HCT116 (cell line): ENCODE measurements at regions not wholly inside any gene's neighbourhood (a gene's known extent, or its start where the extent isn't known, plus 50 kb on each side); places are given as distances from the start of the nearest gene placed in this dataset.
"Not testable (repeated sequence)": the region's sequence is repeated elsewhere in the genome, so short reads cannot be mapped to it uniquely, and the experiment has no call there.

Source experiments
- ATAC-seq: fragments of 200-7000 bp; cut with Tn5 transposase; 2 replicates; pipeline ENCODE4 v1.9.1; 2020; ENCODE audit warnings: mild to moderate bottlenecking, moderate library complexity
- BruUV-seq: library from RNA; stranded (reverse); fragments of 400-500 nt; replicated peaks from 2 replicates; lab custom pipeline; 2021; lab: Mats Ljungman, UMichigan
- CTCF ChIA-PET: fragments of 300-600 bp; sonication (Branson Sonifier 250); formaldehyde crosslinking; loops from one replicate; lab custom pipeline; 2021; ENCODE audit warnings: antibody characterized with exemption; lab: Charles Lee
- POLR2A ChIA-PET: fragments of 300-600, 350-600 bp; sonication (Branson Sonifier 250); formaldehyde crosslinking; loops from one replicate; lab custom pipeline; 2021; ENCODE audit warnings: antibody characterized with exemption; lab: Charles Lee
- RAD21 ChIA-PET, 2 experiments: fragments of 300-600 bp; sonication (Branson Sonifier 250); formaldehyde crosslinking; loops; one replicate each; lab custom pipeline; 2023; ENCODE audit warnings: low total read pairs in 2 of 2; ENCODE audit not compliant: uncharacterized antibody in 2 of 2, unreplicated experiment in 2 of 2, low non-redundant PET in 1 of 2; lab: Charles Lee
- DNase-seq: peaks from one replicate; pipeline ENCODE4 v3.0.0-alpha.2; 2010; ENCODE audit warnings: low read depth, low spot score
- H2AFZ ChIP-seq: fragments of 200-600 bp; shearing (Covaris generic), sonication (generic); 2 replicates; pipeline ENCODE4 v1.6.1; 2017; ENCODE audit warnings: low read depth, mixed run types, mixed read lengths, antibody characterized with exemption, low read length; ENCODE audit not compliant: poor library complexity, severe bottlenecking
- H3K27ac ChIP-seq: 2 replicates; pipeline ENCODE4 v1.5.1; 2012; ENCODE audit warnings: low read depth, low read length
- H3K27me3 ChIP-seq: fragments of 200-600 bp; sonication (generic); 2 replicates; pipeline ENCODE4 v1.6.1; 2016; ENCODE audit warnings: mixed run types, low read length, mixed read lengths; ENCODE audit not compliant: insufficient read depth
- H3K36me3 ChIP-seq, 2 experiments: fragments of 200-500 bp in 1 of 2; fragments of 200-600 bp in 1 of 2; sonication (Bioruptor generic) in 1 of 2; sonication (generic) in 1 of 2; 2 replicates each; pipeline versions ENCODE4 v1.5.1 to v1.6.1; 2014 to 2016; ENCODE audit warnings: low read length in 2 of 2, inconsistent platforms in 1 of 2, mixed read lengths in 1 of 2, mixed run types in 1 of 2; ENCODE audit not compliant: insufficient read depth in 2 of 2, control insufficient read depth in 1 of 2
- H3K4me1 ChIP-seq, 2 experiments: fragments of 200-600 bp in 1 of 2; sonication (generic) in 1 of 2; 2 replicates each; pipeline versions ENCODE4 v1.5.1 to v1.6.1; 2012 to 2017; ENCODE audit warnings: low read length in 2 of 2, inconsistent platforms in 1 of 2, mild to moderate bottlenecking in 1 of 2, mixed read lengths in 1 of 2, mixed run types in 1 of 2, moderate library complexity in 1 of 2; ENCODE audit not compliant: insufficient read depth in 2 of 2, control insufficient read depth in 1 of 2
- H3K4me2 ChIP-seq: fragments of 200-600 bp; sonication (generic); 2 replicates; pipeline ENCODE4 v1.6.1; 2017; ENCODE audit warnings: mixed run types, low read length, mixed read lengths
- H3K4me3 ChIP-seq, 2 experiments: fragments of 200-600 bp in 1 of 2; sonication (generic) in 1 of 2; replicated peaks in 1 of 2; 2 replicates each; pipeline ENCODE4 v1.5.1; 2011 to 2016; ENCODE audit warnings: low read length in 2 of 2, control low read depth in 1 of 2, low read depth in 1 of 2, mild to moderate bottlenecking in 1 of 2, mixed read lengths in 1 of 2, mixed run types in 1 of 2
- H3K79me2 ChIP-seq: fragments of 200-600 bp; sonication (generic); 2 replicates; pipeline ENCODE4 v1.6.1; 2017; ENCODE audit warnings: mild to moderate bottlenecking, mixed run types, low read length, moderate library complexity, mixed read lengths; ENCODE audit not compliant: insufficient read depth
- H3K9ac ChIP-seq: fragments of 200-600 bp; sonication (generic); 2 replicates; pipeline ENCODE4 v1.6.1; 2016; ENCODE audit warnings: low read length, mixed read lengths
- H3K9me2 ChIP-seq: fragments of 200-600 bp; sonication (generic), shearing (Covaris generic); 2 replicates; pipeline ENCODE4 v1.6.1; 2017; ENCODE audit warnings: mixed run types, mild to moderate bottlenecking, moderate library complexity; ENCODE audit not compliant: insufficient read depth
- H3K9me3 ChIP-seq, 2 experiments: fragments of 200-500 bp in 1 of 2; fragments of 200-600 bp in 1 of 2; sonication (Bioruptor generic) in 1 of 2; sonication (generic) in 1 of 2; 2 replicates each; pipeline ENCODE4 v1.6.1; 2014 to 2017; ENCODE audit warnings: low read length in 2 of 2, mixed read lengths in 2 of 2, inconsistent platforms in 1 of 2, low read depth in 1 of 2, mild to moderate bottlenecking in 1 of 2, mixed run types in 1 of 2, moderate library complexity in 1 of 2; ENCODE audit not compliant: control insufficient read depth in 1 of 2, insufficient read depth in 1 of 2
- H4K20me1 ChIP-seq: fragments of 200-600 bp; sonication (generic), shearing (Covaris generic); 2 replicates; pipeline ENCODE4 v1.6.1; 2017; ENCODE audit warnings: mixed run types, mild to moderate bottlenecking, moderate library complexity; ENCODE audit not compliant: insufficient read depth
- SIN3A ChIP-seq: IDR thresholded peaks from 2 replicates; pipeline ENCODE4 v1.6.1; 2012; ENCODE audit warnings: low read depth
- intact Hi-C: fragments of 100-400 bp; cut with micrococcal nuclease; formaldehyde crosslinking; loops from 2 replicates; pipeline ENCODE4 v1.10.0; 2022
- TF ChIP-seq, protein P1 (sequence below), 3 experiments: fragments of 200-600 bp in 1 of 3; sonication (generic) in 1 of 3; IDR thresholded peaks in 2 of 3; conservative IDR thresholded peaks in 1 of 3; 2 replicates each; pipeline ENCODE4 v1.5.1; 2012 to 2017; ENCODE audit warnings: low read depth in 2 of 3, low read length in 2 of 3, antibody characterized with exemption in 1 of 3, borderline replicate concordance in 1 of 3, control low read depth in 1 of 3, mild to moderate bottlenecking in 1 of 3, mixed read lengths in 1 of 3, mixed run types in 1 of 3, moderate library complexity in 1 of 3; ENCODE audit not compliant: insufficient read depth in 1 of 3
- TF ChIP-seq, protein P2 (sequence below): IDR thresholded peaks from 2 replicates; pipeline ENCODE4 v1.6.1; 2012

DNA sequence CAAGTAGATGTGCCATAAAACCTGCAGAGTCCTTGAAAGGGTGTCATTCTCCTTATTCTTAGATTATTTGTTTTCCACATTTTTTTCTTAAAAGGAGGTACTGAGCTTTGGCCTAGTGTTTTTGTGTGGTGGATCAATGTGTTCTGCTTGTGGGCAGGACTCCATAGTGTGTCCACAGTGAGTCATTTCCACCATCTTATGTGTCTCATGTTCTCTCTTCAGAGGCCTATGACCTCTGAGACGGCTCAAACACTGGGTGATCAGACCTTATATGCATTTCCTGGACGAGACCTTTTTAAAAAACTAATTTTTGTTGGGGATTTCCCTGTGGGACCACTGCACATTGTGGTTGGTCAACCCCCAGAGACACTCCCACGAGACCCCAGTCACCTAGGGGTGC lies 93.4 kb downstream of the CHCHD4 start (continued):
- TF ChIP-seq, protein P1, sequence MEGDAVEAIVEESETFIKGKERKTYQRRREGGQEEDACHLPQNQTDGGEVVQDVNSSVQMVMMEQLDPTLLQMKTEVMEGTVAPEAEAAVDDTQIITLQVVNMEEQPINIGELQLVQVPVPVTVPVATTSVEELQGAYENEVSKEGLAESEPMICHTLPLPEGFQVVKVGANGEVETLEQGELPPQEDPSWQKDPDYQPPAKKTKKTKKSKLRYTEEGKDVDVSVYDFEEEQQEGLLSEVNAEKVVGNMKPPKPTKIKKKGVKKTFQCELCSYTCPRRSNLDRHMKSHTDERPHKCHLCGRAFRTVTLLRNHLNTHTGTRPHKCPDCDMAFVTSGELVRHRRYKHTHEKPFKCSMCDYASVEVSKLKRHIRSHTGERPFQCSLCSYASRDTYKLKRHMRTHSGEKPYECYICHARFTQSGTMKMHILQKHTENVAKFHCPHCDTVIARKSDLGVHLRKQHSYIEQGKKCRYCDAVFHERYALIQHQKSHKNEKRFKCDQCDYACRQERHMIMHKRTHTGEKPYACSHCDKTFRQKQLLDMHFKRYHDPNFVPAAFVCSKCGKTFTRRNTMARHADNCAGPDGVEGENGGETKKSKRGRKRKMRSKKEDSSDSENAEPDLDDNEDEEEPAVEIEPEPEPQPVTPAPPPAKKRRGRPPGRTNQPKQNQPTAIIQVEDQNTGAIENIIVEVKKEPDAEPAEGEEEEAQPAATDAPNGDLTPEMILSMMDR (IDR thresholded peaks at IDR 0.05 in 2 of 3, conservative IDR thresholded peaks at IDR 0.05 in 1 of 3; ENCODE audit: borderline replicate concordance in 1 of 3, insufficient read depth in 1 of 3, low read depth in 2 of 3, low read length in 2 of 3): no peak
- TF ChIP-seq, protein P2, sequence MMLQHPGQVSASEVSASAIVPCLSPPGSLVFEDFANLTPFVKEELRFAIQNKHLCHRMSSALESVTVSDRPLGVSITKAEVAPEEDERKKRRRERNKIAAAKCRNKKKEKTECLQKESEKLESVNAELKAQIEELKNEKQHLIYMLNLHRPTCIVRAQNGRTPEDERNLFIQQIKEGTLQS: no peak
- no peak for TF ChIP-seq SIN3A

DNA sequence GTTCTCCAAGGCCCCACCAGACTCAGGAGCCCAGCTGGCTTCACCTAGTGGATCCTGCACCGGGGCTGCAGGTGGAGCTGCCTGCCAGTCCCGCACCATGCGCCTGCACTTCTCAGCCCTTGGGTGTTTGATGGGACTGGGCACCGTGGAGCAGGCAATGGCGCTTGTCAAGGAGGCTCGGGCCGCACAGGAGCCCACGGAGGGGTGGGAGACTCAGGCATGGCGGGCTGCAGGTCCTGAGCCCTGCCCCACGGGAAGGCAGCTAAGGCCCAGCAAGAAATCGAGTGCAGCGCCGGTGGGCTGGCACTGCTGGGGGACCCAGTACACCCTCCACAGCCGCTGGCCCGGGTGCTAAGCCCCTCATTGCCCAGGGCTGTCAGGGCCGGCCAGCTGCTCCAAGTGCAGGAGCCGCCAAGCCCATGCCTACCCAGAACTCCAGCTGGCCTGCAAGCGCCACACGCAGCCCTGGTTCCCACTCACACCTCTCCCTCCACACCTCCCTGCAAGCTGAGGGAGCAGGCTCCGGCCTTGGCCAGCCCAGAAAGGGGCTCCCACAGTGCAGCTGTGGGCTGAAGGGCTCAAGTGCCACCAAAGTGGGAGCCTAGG lies 95.2 kb downstream of the CHCHD4 start:
- H3K27ac ChIP-seq, RAD21 ChIA-PET, POLR2A ChIA-PET, H3K9me3 ChIP-seq, H3K9me2 ChIP-seq, CTCF ChIA-PET, H3K79me2 ChIP-seq, H3K36me3 ChIP-seq, H3K4me1 ChIP-seq, H3K4me2 ChIP-seq, BruUV-seq, H3K4me3 ChIP-seq, ATAC-seq, intact Hi-C loops, H3K27me3 ChIP-seq, H3K9ac ChIP-seq, H4K20me1 ChIP-seq, H2AFZ ChIP-seq, DNase-seq: not testable (repeated sequence)

DNA sequence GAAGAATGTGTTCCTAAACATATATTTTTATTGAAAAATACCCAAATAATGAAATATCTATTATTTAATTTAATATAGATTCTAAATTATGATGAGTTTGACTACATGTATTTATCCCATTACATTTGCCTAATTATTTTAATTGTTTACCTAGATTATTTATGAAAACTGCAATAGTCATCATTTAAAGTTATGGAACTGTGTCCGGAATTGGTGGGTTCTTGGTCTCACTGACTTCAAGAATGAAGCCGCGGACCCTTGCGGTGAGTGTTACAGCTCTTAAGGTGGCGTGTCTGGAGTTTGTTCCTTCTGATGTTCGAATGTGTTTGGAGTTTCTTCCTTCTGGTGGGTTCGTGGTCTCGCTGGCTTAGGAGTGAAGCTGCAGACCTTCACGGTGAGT lies 96.5 kb downstream of the CHCHD4 start:
- DNase-seq, H3K36me3 ChIP-seq, H3K4me2 ChIP-seq, H3K79me2 ChIP-seq, H3K9me3 ChIP-seq, H4K20me1 ChIP-seq, POLR2A ChIA-PET, H3K4me1 ChIP-seq, H3K9me2 ChIP-seq, ATAC-seq, H3K4me3 ChIP-seq, RAD21 ChIA-PET, H2AFZ ChIP-seq, CTCF ChIA-PET, BruUV-seq, H3K9ac ChIP-seq, H3K27me3 ChIP-seq, intact Hi-C loops, H3K27ac ChIP-seq: not testable (repeated sequence)
